Right lobe of liver (tissue), 6 donors: ENCODE measurements at regions not wholly inside any gene's neighbourhood (a gene's known extent, or its start where the extent isn't known, plus 50 kb on each side); places are given as distances from the start of the nearest gene placed in this dataset.

Experiments used
- ATAC-seq, 4 donors: fragments of 200-7000 bp; cut with Tn5 transposase; one replicate each; pipeline ENCODE4 v1.9.1; 2020; ENCODE audit warnings: mild to moderate bottlenecking in 4 of 4, moderate library complexity in 4 of 4
- DNase-seq, 3 donors: peaks; one replicate each; pipeline ENCODE4 v3.0.0-alpha.2; 2020
- H3K27ac ChIP-seq, 3 donors: fragments of 200-600 bp; one replicate each; pipeline ENCODE4 v1.8.0; 2022
- H3K27me3 ChIP-seq, 2 donors: fragments of 200-600 bp; one replicate each; pipeline ENCODE4 v1.8.0; 2022
- H3K36me3 ChIP-seq, 4 donors: fragments of 200-600 bp; sonication (generic) in 1 of 4; one replicate each; pipeline versions ENCODE4 v1.5.1 to v1.8.0; 2017 to 2022; ENCODE audit warnings: control low read depth in 1 of 4
- H3K4me1 ChIP-seq, 4 donors: fragments of 200-600 bp; sonication (generic) in 1 of 4; one replicate each; pipeline versions ENCODE4 v1.5.1 to v1.8.0; 2017 to 2022; ENCODE audit warnings: control low read depth in 1 of 4
- H3K4me3 ChIP-seq, 3 donors: fragments of 200-600 bp; one replicate each; pipeline ENCODE4 v1.8.0; 2022
- H3K9me3 ChIP-seq, 4 donors: fragments of 200-600 bp; sonication (generic) in 1 of 4; one replicate each; pipeline versions ENCODE4 v1.5.1 to v1.8.0; 2017 to 2022; ENCODE audit warnings: control low read depth in 1 of 4
- POLR2A ChIP-seq: fragments of 450-650 bp; IDR thresholded peaks from one replicate; pipeline ENCODE4 v1.6.1; 2017; ENCODE audit warnings: antibody characterized with exemption, mild to moderate bottlenecking
- WGBS: methylation state at CpG from one replicate; pipeline ENCODE4 v1.1.6; 2018; ENCODE audit warnings: low coverage, low lambda C conversion rate; ENCODE audit not compliant: insufficient coverage; ENCODE audit errors: missing lambda C conversion rate; 5-methylcytosine and 5-hydroxymethylcytosine counted together
- intact Hi-C, 2 donors: fragments of 100-400 bp; cut with DNase I; formaldehyde crosslinking; loops; one replicate each; pipeline versions ENCODE4 v1.11.2 to v1.14.1; 2022
- TF ChIP-seq, protein P1 (sequence below), 4 donors: fragments of 200-600 bp in 3 of 4; fragments of 450-650 bp in 1 of 4; IDR thresholded peaks; one replicate each; pipeline versions ENCODE4 v1.5.1 to v1.8.0; 2016 to 2022; ENCODE audit warnings: antibody characterized with exemption in 4 of 4, mild to moderate bottlenecking in 2 of 4
- donor health status: DM: no; HTN: yes; CAD: no.
- donor health status: DM: no; HTN: no; CAD: no.
- donor health status: DM: no; HTN: no; CAD: no.
- donor health status: DM: no; HTN: yes; CAD: no.
- donor health status: DM: no; HTN: yes; CAD: no.

- Histone ChIP-seq H3K27me3 (no peaks in the 10 kb centered on the region), H3K27ac (no peak overlapping the region), H3K36me3 (no peaks in the 10 kb centered on the region), H3K4me1 (no peaks in the 10 kb centered on the region), H3K9me3 (no peaks in the 10 kb centered on the region), H3K4me3 (no peak overlapping the region)
- 53% methylated on average over 4 of the region's 4 CpGs for WGBS
- TF ChIP-seq POLR2A: no peak
- TF ChIP-seq, protein P1, sequence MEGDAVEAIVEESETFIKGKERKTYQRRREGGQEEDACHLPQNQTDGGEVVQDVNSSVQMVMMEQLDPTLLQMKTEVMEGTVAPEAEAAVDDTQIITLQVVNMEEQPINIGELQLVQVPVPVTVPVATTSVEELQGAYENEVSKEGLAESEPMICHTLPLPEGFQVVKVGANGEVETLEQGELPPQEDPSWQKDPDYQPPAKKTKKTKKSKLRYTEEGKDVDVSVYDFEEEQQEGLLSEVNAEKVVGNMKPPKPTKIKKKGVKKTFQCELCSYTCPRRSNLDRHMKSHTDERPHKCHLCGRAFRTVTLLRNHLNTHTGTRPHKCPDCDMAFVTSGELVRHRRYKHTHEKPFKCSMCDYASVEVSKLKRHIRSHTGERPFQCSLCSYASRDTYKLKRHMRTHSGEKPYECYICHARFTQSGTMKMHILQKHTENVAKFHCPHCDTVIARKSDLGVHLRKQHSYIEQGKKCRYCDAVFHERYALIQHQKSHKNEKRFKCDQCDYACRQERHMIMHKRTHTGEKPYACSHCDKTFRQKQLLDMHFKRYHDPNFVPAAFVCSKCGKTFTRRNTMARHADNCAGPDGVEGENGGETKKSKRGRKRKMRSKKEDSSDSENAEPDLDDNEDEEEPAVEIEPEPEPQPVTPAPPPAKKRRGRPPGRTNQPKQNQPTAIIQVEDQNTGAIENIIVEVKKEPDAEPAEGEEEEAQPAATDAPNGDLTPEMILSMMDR (IDR thresholded peaks at IDR 0.05): no peak
- intact Hi-C loops: no loop called here
- ATAC-seq (no peak), DNase-seq (no peak)
Measured at GRCh38 chr10:111545861-111546605, 469.2 kb downstream of the ADRA2A start.

GRCh38 chr10:111548084-111548726, 471.4 kb downstream of the ADRA2A start:
- ATAC-seq (no peak), DNase-seq (no peak)
- Histone ChIP-seq H3K27ac (no peak overlapping the region), H3K4me1 (no peaks in the 10 kb centered on the region), H3K36me3 (no peaks in the 10 kb centered on the region), H3K4me3 (no peak overlapping the region), H3K27me3 (no peaks in the 10 kb centered on the region), H3K9me3 (no peaks in the 10 kb centered on the region)
- intact Hi-C loops: no loop called here
- no peak for TF ChIP-seq POLR2A
- TF ChIP-seq, protein P1 (IDR thresholded peaks at IDR 0.05): no peak
- WGBS: 80% methylated on average over 1 of the region's 1 CpG

GRCh38 chr10:111551001-111551400, 474.2 kb downstream of the ADRA2A start:
- intact Hi-C loops: no loop called here
- Histone ChIP-seq H3K36me3 (no peaks in the 10 kb centered on the region), H3K9me3 (no peaks in the 10 kb centered on the region), H3K27me3 (no peaks in the 10 kb centered on the region), H3K4me1 (peaks cover 0 to under 1% (median 0%) of the 10 kb centered on the region in 4 donors), H3K27ac (no peak overlapping the region), H3K4me3 (no peak overlapping the region)
- DNase-seq (no peak), ATAC-seq (no peak)
- TF ChIP-seq, protein P1 (IDR thresholded peaks at IDR 0.05): no peak
- TF ChIP-seq POLR2A: no peak
- WGBS: 78% methylated on average over 5 of the region's 5 CpGs

DNA sequence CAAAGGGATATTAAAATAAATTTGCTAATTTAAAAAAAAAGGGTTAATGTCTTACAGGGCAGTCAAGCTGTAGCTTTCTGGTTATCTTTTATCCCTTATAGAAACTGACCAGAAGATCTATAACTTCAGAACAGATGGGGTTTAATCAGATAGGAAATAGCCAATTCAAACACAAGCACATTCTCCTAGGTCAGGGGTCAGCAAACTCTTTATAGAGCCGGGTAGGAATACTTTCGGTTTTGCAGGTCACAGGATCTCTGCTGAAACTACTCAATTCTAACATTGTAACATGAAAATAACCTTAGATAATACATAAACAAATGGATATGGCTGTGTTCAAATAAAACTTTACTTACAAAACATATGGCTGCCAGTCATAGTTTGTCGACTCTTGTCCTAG, 479.8 kb downstream of the ADRA2A start:
- no peaks in the 10 kb centered on the region for H3K36me3 ChIP-seq
- H3K27me3 ChIP-seq: no peaks in the 10 kb centered on the region
- ATAC-seq: peak; percentile 90 to 94 (median 90)
- no peaks in the 10 kb centered on the region for H3K9me3 ChIP-seq
- H3K4me1 ChIP-seq: peaks cover 0 to 31% (median 13%) of the 10 kb centered on the region in 4 donors
- no peak overlapping the region for H3K4me3 ChIP-seq
- WGBS: 14% methylated on average over 3 of the region's 3 CpGs
- DNase-seq: peak in 1 of 3 donors; percentile 46
- peak overlapping the region in 1 of 3 donors; percentile 36 for H3K27ac ChIP-seq
- no peak for TF ChIP-seq POLR2A
- TF ChIP-seq, protein P1 (IDR thresholded peaks at IDR 0.05): no peak
- intact Hi-C loops: no loop called here
